HL-60 (cell line): ENCODE measurements at regions not wholly inside any gene's neighbourhood (a gene's known extent, or its start where the extent isn't known, plus 50 kb on each side); places are given as distances from the start of the nearest gene placed in this dataset.

Source experiments
- DNase-seq, 2 experiments: peaks; one replicate each; pipeline ENCODE4 v3.0.0-alpha.2; 2010 to 2020; ENCODE audit warnings: low read depth in 1 of 2, low spot score in 1 of 2
- H3K27ac ChIP-seq: fragments of 250-450 bp; sonication (Bioruptor Pico); replicated peaks from 2 replicates; pipeline ENCODE4 v1.5.1; 2020; ENCODE audit warnings: mild to moderate bottlenecking, moderate library complexity
- H3K27me3 ChIP-seq: fragments of 250-450 bp; sonication (Bioruptor Pico); 2 replicates; pipeline ENCODE4 v1.5.1; 2021; ENCODE audit warnings: mild to moderate bottlenecking, moderate library complexity; ENCODE audit not compliant: insufficient read depth, poor library complexity, severe bottlenecking
- H3K4me3 ChIP-seq: replicated peaks from 2 replicates; pipeline ENCODE4 v1.5.1; 2011; ENCODE audit warnings: mild to moderate bottlenecking, control low read depth, low read length; ENCODE audit not compliant: insufficient read depth
- GABPA ChIP-seq: IDR thresholded peaks from 2 replicates; pipeline ENCODE4 v1.6.1; 2012; ENCODE audit warnings: low read depth
- POLR2AphosphoS5 ChIP-seq: IDR thresholded peaks from 2 replicates; pipeline ENCODE4 v1.6.1; 2012; ENCODE audit warnings: low read depth
- SPI1 ChIP-seq: IDR thresholded peaks from 2 replicates; pipeline ENCODE4 v1.6.1; 2012; ENCODE audit warnings: low read depth, mild to moderate bottlenecking, borderline replicate concordance
- TF ChIP-seq, protein P1 (sequence below): IDR thresholded peaks from 2 replicates; pipeline ENCODE4 v1.6.1; 2012; ENCODE audit warnings: low read depth; ENCODE audit not compliant: insufficient replicate concordance
- TF ChIP-seq, protein P2 (sequence below): IDR thresholded peaks from one replicate; pipeline ENCODE4 v1.5.1; 2011; ENCODE audit warnings: low read length, control low read depth, inconsistent platforms; ENCODE audit not compliant: insufficient read depth

DNA sequence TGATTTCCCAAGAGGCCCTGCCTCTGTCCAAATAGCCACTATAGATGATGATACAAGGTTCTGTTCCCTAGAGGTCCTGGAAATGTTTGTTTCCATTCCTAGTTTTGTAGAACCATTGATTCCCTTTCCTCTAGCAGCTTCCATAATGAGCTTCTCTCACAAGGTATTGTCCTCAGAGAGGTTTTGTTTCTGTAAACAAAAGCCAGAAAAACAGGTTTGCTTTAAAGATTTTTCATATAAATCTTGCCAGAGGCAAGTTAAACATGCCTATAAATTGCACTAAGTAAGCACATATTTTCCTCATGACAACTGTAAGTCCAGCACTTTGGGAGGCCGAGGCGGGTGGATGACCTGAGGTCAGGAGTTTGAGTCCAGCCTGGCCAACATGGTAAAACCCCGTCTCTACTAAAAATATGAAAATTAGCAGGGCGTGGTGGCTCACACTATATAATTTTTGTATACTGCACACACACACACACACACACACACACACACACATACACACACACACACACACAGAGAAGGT is 1787.7 kb downstream of the EFNA5 start:
- no peak overlapping the region for H3K4me3 ChIP-seq
- H3K27me3 ChIP-seq, result no peaks in the 10 kb centered on the region
- TF ChIP-seq POLR2AphosphoS5 (no peak), SPI1 (no peak), GABPA (no peak)
- TF ChIP-seq, protein P1, sequence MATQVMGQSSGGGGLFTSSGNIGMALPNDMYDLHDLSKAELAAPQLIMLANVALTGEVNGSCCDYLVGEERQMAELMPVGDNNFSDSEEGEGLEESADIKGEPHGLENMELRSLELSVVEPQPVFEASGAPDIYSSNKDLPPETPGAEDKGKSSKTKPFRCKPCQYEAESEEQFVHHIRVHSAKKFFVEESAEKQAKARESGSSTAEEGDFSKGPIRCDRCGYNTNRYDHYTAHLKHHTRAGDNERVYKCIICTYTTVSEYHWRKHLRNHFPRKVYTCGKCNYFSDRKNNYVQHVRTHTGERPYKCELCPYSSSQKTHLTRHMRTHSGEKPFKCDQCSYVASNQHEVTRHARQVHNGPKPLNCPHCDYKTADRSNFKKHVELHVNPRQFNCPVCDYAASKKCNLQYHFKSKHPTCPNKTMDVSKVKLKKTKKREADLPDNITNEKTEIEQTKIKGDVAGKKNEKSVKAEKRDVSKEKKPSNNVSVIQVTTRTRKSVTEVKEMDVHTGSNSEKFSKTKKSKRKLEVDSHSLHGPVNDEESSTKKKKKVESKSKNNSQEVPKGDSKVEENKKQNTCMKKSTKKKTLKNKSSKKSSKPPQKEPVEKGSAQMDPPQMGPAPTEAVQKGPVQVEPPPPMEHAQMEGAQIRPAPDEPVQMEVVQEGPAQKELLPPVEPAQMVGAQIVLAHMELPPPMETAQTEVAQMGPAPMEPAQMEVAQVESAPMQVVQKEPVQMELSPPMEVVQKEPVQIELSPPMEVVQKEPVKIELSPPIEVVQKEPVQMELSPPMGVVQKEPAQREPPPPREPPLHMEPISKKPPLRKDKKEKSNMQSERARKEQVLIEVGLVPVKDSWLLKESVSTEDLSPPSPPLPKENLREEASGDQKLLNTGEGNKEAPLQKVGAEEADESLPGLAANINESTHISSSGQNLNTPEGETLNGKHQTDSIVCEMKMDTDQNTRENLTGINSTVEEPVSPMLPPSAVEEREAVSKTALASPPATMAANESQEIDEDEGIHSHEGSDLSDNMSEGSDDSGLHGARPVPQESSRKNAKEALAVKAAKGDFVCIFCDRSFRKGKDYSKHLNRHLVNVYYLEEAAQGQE, result no peak
- TF ChIP-seq, protein P2, sequence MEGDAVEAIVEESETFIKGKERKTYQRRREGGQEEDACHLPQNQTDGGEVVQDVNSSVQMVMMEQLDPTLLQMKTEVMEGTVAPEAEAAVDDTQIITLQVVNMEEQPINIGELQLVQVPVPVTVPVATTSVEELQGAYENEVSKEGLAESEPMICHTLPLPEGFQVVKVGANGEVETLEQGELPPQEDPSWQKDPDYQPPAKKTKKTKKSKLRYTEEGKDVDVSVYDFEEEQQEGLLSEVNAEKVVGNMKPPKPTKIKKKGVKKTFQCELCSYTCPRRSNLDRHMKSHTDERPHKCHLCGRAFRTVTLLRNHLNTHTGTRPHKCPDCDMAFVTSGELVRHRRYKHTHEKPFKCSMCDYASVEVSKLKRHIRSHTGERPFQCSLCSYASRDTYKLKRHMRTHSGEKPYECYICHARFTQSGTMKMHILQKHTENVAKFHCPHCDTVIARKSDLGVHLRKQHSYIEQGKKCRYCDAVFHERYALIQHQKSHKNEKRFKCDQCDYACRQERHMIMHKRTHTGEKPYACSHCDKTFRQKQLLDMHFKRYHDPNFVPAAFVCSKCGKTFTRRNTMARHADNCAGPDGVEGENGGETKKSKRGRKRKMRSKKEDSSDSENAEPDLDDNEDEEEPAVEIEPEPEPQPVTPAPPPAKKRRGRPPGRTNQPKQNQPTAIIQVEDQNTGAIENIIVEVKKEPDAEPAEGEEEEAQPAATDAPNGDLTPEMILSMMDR, result no peak
- DNase-seq, result no peak
- H3K27ac ChIP-seq, result no peak overlapping the region

DNA sequence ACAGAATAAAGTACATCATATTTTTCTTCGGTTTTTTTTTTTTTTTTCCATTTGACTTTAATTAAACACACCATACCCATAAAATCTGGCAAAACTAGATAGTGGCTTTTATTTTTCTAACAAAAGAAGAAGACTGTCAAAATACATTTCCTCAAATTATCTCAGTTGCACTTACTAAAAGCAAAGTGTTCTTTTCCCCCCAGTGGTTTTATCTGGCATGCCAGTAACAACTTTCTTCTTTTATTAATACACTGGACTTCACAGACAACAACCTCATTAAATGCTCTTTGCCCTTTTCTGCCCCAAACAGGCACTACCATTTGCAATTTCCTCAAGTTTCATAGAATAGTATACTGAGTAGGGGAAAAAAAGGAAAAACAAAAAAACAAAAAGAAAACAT is 1792.3 kb downstream of the EFNA5 start:
- no peak overlapping the region for H3K27ac ChIP-seq
- TF ChIP-seq SPI1 (no peak), POLR2AphosphoS5 (no peak)
- TF ChIP-seq, protein P1, result no peak
- TF ChIP-seq, protein P2, result no peak
- H3K27me3 ChIP-seq, result no peaks in the 10 kb centered on the region
- no peak overlapping the region for H3K4me3 ChIP-seq
- DNase-seq, result no peak

DNA sequence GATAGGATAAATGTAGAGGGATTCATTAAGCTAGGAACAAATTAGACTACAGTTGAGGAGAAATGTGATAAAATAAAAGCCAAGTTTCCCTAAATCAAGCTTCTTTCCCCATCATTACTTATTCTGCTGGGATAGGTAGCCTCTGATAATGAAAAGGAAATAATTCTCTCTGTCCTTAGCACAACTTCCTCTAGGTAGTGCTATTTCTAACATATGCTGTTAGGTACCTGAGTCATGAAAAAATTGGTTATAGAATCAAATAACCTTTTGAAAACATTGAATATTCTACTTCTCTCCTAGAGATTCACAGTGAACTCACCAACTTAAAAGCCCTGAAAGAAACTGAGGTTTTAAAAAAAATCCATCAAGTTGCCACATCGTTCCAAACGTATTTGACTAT is 1793.1 kb downstream of the EFNA5 start:
- Histone ChIP-seq H3K4me3 (no peak overlapping the region), H3K27ac (no peak overlapping the region), H3K27me3 (no peaks in the 10 kb centered on the region)
- TF ChIP-seq, protein P2, result no peak
- TF ChIP-seq POLR2AphosphoS5, result no peak
- no peak for TF ChIP-seq GABPA
- TF ChIP-seq, protein P1, result no peak
- TF ChIP-seq SPI1, result no peak
- DNase-seq, result no peak
